ENCODE measurements at regions not wholly inside any gene's neighbourhood (a gene's known extent, or its start where the extent isn't known, plus 50 kb on each side); places are given as distances from the start of the nearest gene placed in this dataset.

DNA sequence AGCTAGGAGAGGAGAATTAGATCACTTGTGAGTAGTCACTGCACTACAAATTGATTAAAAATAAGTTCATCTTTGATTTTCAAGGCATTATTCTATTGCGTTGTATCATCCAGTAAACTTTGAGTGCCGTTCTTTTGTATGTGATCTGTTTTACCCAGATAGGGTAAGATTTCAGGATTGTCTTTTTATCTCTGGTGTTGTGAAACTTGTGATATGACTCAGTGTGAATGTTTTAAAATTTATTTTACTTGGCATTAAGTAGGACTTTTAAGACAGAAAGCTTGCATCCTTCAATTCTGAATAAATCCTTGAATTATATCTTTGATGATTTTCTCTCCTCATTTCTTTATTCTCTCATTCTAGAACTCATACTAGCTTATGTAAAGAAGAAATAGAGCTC is 93.3 kb upstream of the ADAMTS5 start:
- H3K4me1 ChIP-seq: no peaks in the 10 kb centered on the region
- peaks cover 0 to 15% of the 10 kb centered on the region in 2 donors for H3K9me3 ChIP-seq
- TF ChIP-seq, protein P1, sequence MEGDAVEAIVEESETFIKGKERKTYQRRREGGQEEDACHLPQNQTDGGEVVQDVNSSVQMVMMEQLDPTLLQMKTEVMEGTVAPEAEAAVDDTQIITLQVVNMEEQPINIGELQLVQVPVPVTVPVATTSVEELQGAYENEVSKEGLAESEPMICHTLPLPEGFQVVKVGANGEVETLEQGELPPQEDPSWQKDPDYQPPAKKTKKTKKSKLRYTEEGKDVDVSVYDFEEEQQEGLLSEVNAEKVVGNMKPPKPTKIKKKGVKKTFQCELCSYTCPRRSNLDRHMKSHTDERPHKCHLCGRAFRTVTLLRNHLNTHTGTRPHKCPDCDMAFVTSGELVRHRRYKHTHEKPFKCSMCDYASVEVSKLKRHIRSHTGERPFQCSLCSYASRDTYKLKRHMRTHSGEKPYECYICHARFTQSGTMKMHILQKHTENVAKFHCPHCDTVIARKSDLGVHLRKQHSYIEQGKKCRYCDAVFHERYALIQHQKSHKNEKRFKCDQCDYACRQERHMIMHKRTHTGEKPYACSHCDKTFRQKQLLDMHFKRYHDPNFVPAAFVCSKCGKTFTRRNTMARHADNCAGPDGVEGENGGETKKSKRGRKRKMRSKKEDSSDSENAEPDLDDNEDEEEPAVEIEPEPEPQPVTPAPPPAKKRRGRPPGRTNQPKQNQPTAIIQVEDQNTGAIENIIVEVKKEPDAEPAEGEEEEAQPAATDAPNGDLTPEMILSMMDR (IDR thresholded peaks at IDR 0.05): no peak
- intact Hi-C loops (cut with DNase I): no loop called here
- H3K27ac ChIP-seq: no peak overlapping the region
- no peak for ATAC-seq
- H3K27me3 ChIP-seq: no peaks in the 10 kb centered on the region
- no peak for DNase-seq
- H3K36me3 ChIP-seq: no peaks in the 10 kb centered on the region
- no peak overlapping the region for H3K4me3 ChIP-seq

DNA sequence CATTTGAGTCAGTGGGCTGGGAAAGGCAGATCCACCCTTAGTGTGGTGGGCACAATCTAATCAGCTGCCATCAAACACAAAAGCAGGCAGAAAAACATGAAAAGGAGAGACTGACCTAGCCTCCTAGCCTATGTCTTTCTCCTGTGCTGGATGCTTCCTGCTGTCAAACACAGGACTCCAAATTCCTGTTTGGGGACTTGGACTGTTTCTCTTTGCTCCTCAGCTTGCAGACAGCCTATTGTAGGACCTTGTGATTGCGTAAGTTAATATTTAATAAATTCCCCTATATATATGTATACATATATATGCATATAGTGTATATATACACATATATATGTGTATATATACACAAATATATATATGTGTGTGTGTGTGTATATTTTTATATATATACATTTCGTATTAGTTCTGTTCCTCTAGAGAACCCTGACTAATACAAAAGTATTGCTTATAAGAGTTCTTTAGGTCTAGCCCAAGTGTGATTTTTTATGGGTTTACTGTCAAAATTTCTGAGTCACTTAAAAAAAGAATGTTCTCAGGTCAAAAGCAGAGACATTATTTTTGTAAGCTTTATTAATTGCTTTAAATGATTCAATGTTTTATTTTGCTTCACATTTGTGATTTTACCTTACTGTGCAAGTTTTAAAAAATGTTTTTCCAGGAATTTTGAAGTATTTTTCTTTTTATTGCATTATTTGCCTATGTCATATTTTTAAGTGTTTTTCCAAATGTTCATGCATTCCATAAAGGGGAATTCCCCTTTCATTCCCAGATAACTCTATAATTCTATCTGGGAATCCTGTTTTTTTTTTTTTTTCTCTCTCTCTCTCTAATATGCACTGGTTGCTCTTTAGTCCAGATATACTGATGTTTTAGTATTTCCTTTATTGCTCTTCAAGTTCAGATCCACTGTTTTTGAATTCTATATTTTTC is 92.1 kb upstream of the ADAMTS5 start:
- Histone ChIP-seq H3K27ac (no peak overlapping the region), H3K4me1 (no peaks in the 10 kb centered on the region), H3K36me3 (no peaks in the 10 kb centered on the region), H3K9me3 (peaks cover 0 to 21% of the 10 kb centered on the region in 2 donors), H3K4me3 (no peak overlapping the region), H3K27me3 (no peaks in the 10 kb centered on the region)
- intact Hi-C loops (cut with DNase I): no loop called here
- ATAC-seq (no peak), DNase-seq (no peak)
- TF ChIP-seq, protein P1 (IDR thresholded peaks at IDR 0.05): no peak

DNA sequence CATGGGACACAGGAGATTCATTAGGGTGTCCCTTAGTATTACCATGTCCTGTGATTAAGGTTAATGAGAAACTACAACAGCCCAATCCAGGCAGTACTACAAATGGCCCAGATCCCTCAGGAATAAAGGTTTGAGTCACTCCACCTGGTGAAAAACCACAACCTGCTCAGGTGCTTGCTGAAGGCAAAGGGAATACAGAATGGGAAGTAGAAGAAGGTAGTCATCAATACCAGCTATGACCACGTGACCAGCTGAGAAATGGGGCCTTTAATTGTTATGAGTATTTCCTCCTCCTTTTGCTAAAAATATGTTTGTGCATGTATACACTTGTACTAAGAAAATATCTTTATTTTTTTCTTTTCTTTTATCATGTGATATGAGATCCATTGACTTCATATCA is 91.1 kb upstream of the ADAMTS5 start:
- ATAC-seq: no peak
- intact Hi-C loops (cut with DNase I): no loop called here

DNA sequence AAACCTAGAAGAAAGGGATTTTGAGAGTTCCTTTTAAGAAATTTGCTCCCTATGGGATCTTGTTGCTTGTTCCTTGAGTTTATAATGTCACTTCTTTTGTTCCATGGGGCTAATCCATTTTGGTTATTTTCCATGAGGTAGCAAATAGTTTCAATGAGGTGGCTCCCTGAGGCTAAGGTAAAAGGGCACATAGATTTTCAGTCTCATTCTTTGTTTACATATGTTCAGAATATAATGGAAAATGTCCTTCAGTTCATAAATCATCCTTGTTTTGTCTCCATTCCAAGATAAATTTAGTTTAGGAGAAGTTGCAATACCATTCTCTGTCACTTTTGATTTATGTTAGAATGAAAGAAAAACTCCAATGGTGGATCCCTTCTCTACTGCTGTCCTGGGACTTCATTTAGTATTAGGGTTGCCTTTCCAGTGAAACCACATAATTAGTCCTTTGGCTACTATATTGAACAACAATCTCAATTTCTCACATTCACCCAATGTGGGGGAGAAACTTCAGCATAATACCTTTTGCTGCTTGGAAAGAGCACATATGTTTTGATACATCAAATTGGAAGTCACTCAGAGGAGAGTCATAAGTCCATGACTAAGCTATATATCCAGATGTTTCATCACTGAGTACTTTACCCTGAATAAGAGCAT is 80.9 kb upstream of the ADAMTS5 start:
- Histone ChIP-seq H3K4me1 (no peaks in the 10 kb centered on the region), H3K27me3 (no peaks in the 10 kb centered on the region), H3K4me3 (no peak overlapping the region), H3K27ac (no peak overlapping the region), H3K36me3 (no peaks in the 10 kb centered on the region), H3K9me3 (no peaks in the 10 kb centered on the region)
- ATAC-seq (no peak), DNase-seq (no peak)
- intact Hi-C loops (cut with DNase I): no loop called here
- TF ChIP-seq, protein P1 (IDR thresholded peaks at IDR 0.05): no peak

More for the DNA sequence above, 91.1 kb upstream of the ADAMTS5 start:
- Histone ChIP-seq H3K27me3 (no peaks in the 10 kb centered on the region), H3K4me3 (no peak overlapping the region), H3K4me1 (no peaks in the 10 kb centered on the region), H3K9me3 (peaks cover 0 to 15% of the 10 kb centered on the region in 2 donors), H3K27ac (no peak overlapping the region), H3K36me3 (no peaks in the 10 kb centered on the region)
- TF ChIP-seq, protein P1 (IDR thresholded peaks at IDR 0.05): no peak
- no peak for DNase-seq

DNA sequence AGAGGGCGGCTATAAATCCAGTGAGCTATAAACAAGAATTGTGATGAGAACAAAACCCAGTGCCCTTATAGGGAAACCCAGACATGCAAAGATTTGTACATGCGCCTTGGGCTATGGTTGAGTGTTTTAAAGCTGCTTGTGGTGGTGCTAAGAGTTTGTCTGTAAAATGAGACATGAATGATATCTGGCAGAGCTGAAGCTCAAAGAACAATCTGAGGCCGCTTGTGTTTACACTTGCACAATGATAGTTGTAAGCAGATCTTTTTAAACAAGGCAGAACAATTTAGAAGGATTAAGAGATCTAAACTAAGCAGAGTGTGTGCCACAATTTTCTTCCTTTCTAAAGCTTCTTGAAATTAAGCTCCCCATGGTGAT is 80.4 kb upstream of the ADAMTS5 start:
- TF ChIP-seq, protein P1 (IDR thresholded peaks at IDR 0.05): no peak
- no peak for ATAC-seq
- peak in 1 of 4 donors; percentile 45 for DNase-seq
- no peaks in the 10 kb centered on the region for H3K9me3 ChIP-seq
- no peaks in the 10 kb centered on the region for H3K36me3 ChIP-seq
- no peak overlapping the region for H3K4me3 ChIP-seq
- no peaks in the 10 kb centered on the region for H3K27me3 ChIP-seq
- H3K4me1 ChIP-seq: no peaks in the 10 kb centered on the region
- H3K27ac ChIP-seq: no peak overlapping the region
- intact Hi-C loops (cut with DNase I): no loop called here

Measured in left lung (tissue), 4 donors.